NCI-H526 (cell line): ENCODE measurements at regions not wholly inside any gene's neighbourhood (a gene's known extent, or its start where the extent isn't known, plus 50 kb on each side); places are given as distances from the start of the nearest gene placed in this dataset.

ENCODE experiments used
- DNase-seq, 2 experiments: peaks; one replicate each; lab custom pipeline; 2025; lab: John Stamatoyannopoulos, UW

- DNase-seq: no peak
Observed at GRCh38 chr5:82850393-82850792, 226.8 kb downstream of the TMEM167A start.

DNA sequence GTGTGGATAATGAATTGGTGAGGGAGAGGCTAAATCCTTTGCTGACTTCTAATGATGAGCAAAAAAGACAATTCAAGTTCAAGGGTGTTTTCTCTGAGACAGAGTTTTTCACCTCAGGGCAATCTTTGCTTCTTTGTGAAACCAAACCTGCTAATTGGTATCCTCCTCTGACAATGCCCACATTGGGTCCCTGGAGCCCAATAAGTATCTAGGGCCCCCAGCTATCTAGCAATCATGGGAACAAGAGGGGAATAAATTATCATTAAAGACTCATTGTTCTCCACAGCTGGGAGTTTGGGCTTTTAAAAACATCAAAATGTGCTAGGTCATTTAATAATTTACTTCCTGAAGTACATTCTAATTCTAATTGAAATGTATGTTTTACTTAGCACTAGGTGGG is 227.3 kb downstream of the TMEM167A start:
- DNase-seq: no peak

DNA sequence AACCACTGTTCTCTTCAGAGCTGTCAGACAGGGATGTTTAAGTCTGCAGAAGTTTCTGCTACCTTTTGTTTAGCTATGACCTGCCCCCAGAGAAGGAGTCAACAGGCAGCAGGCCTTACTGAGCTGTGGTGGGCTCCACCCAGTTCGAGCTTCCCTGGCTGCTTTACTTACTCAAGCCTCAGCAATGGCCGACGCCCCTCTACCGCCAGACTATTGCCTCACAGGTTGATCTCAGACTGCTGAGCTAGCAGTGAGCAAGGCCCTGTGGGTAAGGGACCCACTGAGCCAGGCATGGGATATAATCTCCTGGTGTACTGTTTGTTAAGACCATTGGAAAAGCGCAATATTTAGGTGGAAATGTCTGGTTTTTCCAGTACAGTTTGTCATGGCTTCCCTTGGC is 229.6 kb downstream of the TMEM167A start:
- no peak for DNase-seq

DNA sequence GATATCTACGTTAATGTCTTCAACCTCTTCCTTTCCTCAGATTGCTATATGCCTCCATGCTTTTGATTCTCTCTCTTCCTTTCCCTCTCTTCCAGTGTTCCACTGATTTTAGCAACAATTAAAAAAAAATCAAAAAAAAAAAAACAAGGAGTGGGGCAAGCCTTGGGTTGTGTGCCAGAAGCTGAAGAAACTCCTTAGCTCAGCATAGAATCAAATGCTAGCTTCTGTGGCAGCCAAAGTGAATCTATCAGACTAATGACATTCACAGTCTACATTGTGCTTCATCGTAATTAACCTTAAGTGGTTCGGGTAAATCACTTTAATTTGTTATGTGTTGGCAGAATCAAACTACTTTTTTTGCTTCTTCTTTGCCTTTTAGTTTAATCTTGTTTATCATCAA is 237.3 kb downstream of the TMEM167A start:
- DNase-seq: no peak

- no peak for DNase-seq
Observed at GRCh38 chr5:82835488-82835887, 241.7 kb downstream of the TMEM167A start.

DNA sequence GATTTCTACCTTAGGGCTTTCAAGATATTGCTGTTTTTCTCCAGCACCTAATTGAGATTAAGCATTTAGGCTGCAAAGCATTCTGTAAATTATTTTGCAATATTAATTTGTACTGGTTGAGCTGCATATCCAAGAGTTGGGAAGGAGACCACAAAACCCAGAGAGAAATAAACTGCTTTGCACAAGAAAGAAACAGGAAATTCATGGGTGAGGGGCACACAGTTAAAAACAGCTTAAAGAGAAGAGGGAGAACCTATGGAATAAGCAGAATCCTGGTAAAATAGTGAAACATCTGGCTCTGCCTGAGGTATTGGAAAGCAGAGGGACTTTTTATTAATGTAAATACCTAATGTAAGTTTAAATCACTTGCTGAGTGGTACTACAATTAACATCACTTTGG is 243.0 kb downstream of the TMEM167A start:
- no peak for DNase-seq

DNA sequence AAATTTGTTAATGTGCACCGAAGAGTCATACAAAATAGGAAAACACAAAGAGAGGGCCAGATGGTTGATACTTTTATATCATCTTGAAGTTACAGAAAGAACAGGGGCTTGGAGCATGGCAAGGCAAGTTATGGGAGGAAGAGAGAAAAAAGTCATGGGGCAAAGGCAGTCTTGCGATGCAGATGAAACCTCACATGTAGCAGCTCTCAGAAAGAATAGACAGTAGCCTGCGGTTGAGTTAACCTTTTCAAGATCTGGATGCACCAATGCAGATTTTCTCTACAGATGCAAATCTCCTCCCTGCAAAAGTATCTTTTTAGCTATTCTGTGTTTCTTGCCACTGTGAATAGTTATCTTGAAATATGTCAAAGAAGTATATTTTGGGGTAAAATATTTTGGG is 243.9 kb downstream of the TMEM167A start:
- DNase-seq: no peak

GRCh38 chr5:82832445-82832844 is 244.7 kb downstream of the TMEM167A start:
- DNase-seq: no peak

- no peak for DNase-seq
Observed at GRCh38 chr5:82828211-82828610, 249.0 kb downstream of the TMEM167A start.

DNA sequence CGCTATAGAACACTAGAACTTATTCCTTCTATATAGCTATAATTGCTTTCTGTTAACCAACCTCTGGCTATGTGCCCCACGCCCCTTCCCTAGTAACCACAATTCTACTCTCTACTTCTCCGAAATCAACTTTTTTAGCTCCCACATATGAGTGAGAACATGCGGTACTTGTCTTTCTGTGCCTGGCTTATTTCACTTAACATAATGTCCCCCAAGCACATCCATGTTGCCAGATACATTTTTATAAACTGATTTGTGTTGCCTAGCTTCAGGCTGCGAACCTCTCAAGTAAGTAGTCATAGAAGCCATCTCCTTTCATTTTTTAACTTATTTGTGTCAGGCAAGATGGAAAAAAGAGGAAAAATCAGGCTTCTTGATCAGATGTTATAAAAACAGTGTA is 249.5 kb downstream of the TMEM167A start:
- DNase-seq: no peak

- no peak for DNase-seq
Observed at GRCh38 chr5:82822634-82822927, 254.6 kb downstream of the TMEM167A start.

DNA sequence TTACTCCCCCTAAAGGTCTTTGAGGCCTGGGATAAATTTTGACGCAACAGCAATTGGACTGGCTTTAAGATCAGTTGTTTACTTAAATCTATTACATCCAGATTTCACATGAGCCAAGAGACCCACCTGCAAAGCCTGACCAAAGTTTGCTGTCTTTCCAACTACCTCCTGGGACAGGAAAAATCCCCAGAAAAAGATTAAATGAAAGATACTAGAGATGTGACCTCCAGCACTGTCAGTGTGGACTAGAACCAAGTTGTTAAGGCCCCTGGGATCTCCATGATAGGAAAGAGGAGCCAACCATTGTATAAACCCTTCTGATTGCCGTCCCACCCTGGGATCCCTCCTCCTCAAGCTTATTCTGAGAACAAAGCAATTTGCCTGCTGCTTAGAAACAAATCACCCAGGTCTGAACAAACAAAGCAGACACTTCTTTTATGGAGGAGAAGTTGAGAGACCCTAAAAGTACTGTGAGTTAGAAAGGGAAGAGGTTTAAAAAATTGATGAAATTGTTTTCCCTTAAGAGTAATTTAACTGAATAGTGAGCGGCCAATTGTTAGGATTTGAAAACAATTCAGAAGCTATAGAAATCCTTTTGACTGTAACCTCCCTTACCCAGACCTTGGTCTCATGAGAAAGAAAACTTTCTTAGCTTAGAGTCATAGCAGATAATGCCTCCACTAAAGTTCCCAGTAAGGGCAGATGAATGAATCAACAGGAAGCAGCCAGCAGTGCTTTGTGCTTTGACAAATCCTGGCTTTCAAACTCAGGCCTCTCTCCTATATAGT is 255.2 kb downstream of the TMEM167A start:
- DNase-seq: no peak

GRCh38 chr5:82820961-82821845 is 256.0 kb downstream of the TMEM167A start:
- DNase-seq: peak; percentile 63 to 74

GRCh38 chr5:82820188-82820587 is 257.0 kb downstream of the TMEM167A start:
- no peak for DNase-seq

- no peak for DNase-seq
Observed at GRCh38 chr5:82817897-82818676, 259.1 kb downstream of the TMEM167A start.

DNA sequence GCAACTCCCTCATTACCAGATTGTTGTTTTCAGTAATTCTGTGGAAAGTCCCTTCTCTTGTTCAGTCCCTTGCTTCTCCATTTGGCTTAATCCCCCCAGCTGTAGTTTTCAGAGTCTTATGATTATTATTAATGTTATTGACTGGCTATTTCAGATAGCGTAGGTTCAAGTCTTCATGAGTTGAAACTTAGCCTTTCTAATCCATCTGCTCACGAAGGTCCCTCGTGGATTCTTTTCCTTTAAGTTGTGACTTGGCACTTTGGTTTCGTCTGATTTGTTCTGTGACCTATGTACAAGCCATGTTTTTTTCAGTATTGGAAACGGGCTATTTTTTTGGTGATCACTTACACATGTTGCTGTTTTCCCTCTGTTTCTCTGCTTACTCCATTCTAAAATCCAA is 260.3 kb downstream of the TMEM167A start:
- DNase-seq: no peak

DNA sequence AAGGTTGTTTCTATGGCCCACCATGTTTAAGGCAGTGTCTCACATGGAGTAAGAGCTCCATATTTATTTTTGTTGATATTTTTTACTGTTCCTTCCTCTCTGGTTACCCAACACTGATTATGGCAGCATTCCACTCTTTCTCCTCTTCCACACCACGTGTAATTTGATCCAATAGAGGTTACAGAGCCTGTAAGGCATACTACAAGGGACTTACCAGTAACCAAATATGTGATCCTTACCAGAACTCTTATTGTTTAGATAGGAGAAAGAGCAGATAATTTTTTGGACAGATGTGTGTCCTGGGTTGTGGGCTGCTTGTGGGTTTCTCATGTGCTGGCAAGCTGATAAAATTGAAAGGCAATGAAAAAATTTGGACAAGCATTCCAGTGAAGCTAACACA is 261.3 kb downstream of the TMEM167A start:
- peak in 1 of 2 experiments; percentile 10 for DNase-seq

DNA sequence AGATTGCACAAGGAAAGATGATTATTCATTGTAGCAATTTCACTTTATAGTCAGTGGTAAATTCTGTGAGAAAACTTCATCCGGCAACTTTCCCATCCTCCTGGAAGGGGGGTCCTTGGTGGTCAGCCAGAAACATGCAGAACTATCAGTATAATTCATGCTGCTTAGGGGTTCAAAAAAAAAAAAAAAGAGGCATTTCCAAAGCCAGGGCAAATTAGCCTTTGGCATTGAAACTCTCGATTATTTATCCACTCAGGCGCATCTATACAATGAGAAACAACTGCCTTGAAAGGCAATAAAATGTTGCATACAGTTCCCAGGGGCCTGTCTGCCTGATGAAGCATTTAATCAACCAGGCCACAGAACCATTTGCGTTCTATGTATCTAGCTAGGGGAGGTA is 263.3 kb downstream of the TMEM167A start:
- peak; percentile 62 to 66 for DNase-seq

GRCh38 chr5:82812575-82812974 is 264.6 kb downstream of the TMEM167A start:
- peak; percentile 33 to 42 for DNase-seq

DNA sequence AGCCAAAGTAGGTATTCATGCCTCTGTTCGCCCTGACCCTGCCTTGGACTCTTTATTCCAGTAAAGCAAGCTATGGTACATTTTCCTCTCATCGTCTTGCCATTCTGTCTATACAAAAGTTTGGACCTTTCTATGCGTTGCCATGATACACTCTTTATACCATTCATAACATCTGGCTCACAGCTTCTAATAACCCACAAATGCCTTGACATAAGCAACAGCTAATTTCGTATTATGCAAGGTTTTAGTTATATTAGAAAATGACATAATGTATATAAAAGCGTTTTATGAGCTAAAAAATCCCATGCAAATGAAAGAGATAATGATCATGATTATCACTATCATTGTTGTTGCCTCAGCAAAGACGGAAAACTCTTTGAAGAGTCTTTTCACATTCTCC is 265.7 kb downstream of the TMEM167A start:
- no peak for DNase-seq

- DNase-seq: peak; percentile 73 to 83
Observed at GRCh38 chr5:82809420-82810143, 267.6 kb downstream of the TMEM167A start.

DNA sequence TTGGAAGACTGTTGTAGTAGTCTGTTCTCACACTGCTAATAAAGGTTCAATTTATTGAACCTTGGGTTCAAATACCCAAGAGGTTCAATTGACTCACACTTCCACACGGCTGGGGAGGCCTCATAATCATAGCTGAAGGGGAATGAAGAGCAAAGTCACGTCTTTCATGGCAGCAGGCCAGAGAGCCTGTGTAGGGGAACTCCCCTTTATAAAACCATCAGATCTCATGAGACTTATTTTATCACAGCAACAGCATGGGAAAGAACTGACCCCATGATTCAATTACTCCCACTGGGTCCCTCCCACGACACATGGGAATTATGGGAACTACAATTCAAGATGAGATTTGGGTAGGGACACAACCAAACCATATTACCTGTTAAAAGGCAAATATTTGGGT is 268.2 kb downstream of the TMEM167A start:
- no peak for DNase-seq
